GM23338 (cell line): ENCODE measurements at regions not wholly inside any gene's neighbourhood (a gene's known extent, or its start where the extent isn't known, plus 50 kb on each side); places are given as distances from the start of the nearest gene placed in this dataset.

ENCODE experiments used
- ATAC-seq: fragments of 200-7000 bp; cut with Tn5 transposase; 3 replicates; pipeline ENCODE4 v1.9.1; 2020
- DNase-seq: peaks from one replicate; pipeline ENCODE4 v3.0.0-alpha.2; 2015; ENCODE audit warnings: low spot score
- H2AFZ ChIP-seq: fragments of 200-600 bp; sonication (generic); 2 replicates; pipeline ENCODE4 v1.8.0; 2016; ENCODE audit warnings: antibody characterized with exemption, mild to moderate bottlenecking, moderate library complexity
- H3F3A ChIP-seq: fragments of 200-600 bp; sonication (generic); replicated peaks from 2 replicates; pipeline ENCODE4 v1.8.0; 2017; ENCODE audit warnings: antibody characterized with exemption, mixed run types, low read depth
- H3K27ac ChIP-seq: fragments of 200-600 bp; sonication (generic); 2 replicates; pipeline ENCODE4 v1.6.1; 2016; ENCODE audit warnings: low read depth
- H3K27me3 ChIP-seq: fragments of 200-600 bp; sonication (generic); 2 replicates; pipeline ENCODE4 v1.8.0; 2016; ENCODE audit warnings: mild to moderate bottlenecking, mixed run types, moderate library complexity; ENCODE audit not compliant: insufficient read depth
- H3K36me3 ChIP-seq: fragments of 200-600 bp; sonication (generic); 2 replicates; pipeline ENCODE4 v1.8.0; 2016; ENCODE audit warnings: mild to moderate bottlenecking; ENCODE audit not compliant: insufficient read depth
- H3K4me1 ChIP-seq: fragments of 200-600 bp; sonication (generic); 2 replicates; pipeline ENCODE4 v1.8.0; 2016; ENCODE audit warnings: mild to moderate bottlenecking, moderate library complexity; ENCODE audit not compliant: insufficient read depth
- H3K4me2 ChIP-seq: fragments of 200-600 bp; sonication (generic); 2 replicates; pipeline ENCODE4 v1.7.1; 2017; ENCODE audit warnings: mixed run types
- H3K4me3 ChIP-seq: fragments of 200-600 bp; sonication (generic); 2 replicates; pipeline ENCODE4 v1.6.1; 2016; ENCODE audit warnings: mixed run types
- H3K79me2 ChIP-seq: fragments of 200-600 bp; sonication (generic); replicated peaks from 2 replicates; pipeline ENCODE4 v1.8.0; 2017; ENCODE audit warnings: mild to moderate bottlenecking; ENCODE audit not compliant: insufficient read depth
- H3K9me2 ChIP-seq: fragments of 200-600 bp; sonication (generic); 2 replicates; pipeline ENCODE4 v1.8.0; 2017; ENCODE audit not compliant: insufficient read depth
- H4K20me1 ChIP-seq: fragments of 200-600 bp; sonication (generic); replicated peaks from 2 replicates; pipeline ENCODE4 v1.8.0; 2017; ENCODE audit warnings: mild to moderate bottlenecking; ENCODE audit not compliant: insufficient read depth
- H3K27ac Mint-ChIP-seq: 2 replicates; pipeline ENCODE4 v1.8.0; 2020; ENCODE audit warnings: inconsistent platforms, mild to moderate bottlenecking, moderate library complexity, mixed read lengths
- H3K27me3 Mint-ChIP-seq: 3 replicates; pipeline ENCODE4 v1.8.0; 2022; ENCODE audit warnings: low read depth, mild to moderate bottlenecking, moderate library complexity, mixed read lengths, inconsistent platforms; ENCODE audit not compliant: insufficient read depth, poor library complexity
- H3K36me3 Mint-ChIP-seq: 3 replicates; pipeline ENCODE4 v1.8.0; 2021; ENCODE audit warnings: low read depth, mild to moderate bottlenecking, inconsistent platforms, moderate library complexity, mixed read lengths
- H3K4me1 Mint-ChIP-seq: 3 replicates; pipeline ENCODE4 v1.8.0; 2020; ENCODE audit warnings: mild to moderate bottlenecking, inconsistent platforms, mixed read lengths
- H3K4me3 Mint-ChIP-seq: 3 replicates; pipeline ENCODE4 v1.8.0; 2021; ENCODE audit warnings: moderate library complexity, mild to moderate bottlenecking, inconsistent platforms, mixed read lengths
- H3K9me3 Mint-ChIP-seq: 3 replicates; pipeline ENCODE4 v1.8.0; 2020; ENCODE audit warnings: moderate library complexity, mild to moderate bottlenecking, inconsistent platforms, mixed read lengths
- CREB1 ChIP-seq: fragments of 250-450 bp; sonication (Bioruptor Pico); IDR thresholded peaks from 2 replicates; pipeline ENCODE4 v1.5.0; 2020; ENCODE audit warnings: low read depth, mild to moderate bottlenecking, moderate library complexity
- ETS1 ChIP-seq: IDR thresholded peaks from 2 replicates; pipeline ENCODE4 v1.6.1; 2016; ENCODE audit warnings: antibody characterized with exemption
- EZH2 ChIP-seq: fragments of 200-600 bp; sonication (generic); IDR thresholded peaks from one replicate; pipeline ENCODE4 v1.8.0; 2017; ENCODE audit warnings: antibody characterized with exemption, mild to moderate bottlenecking, low read depth; ENCODE audit not compliant: unreplicated experiment
- EZH2phosphoT487 ChIP-seq: fragments of 200-600 bp; sonication (generic); IDR thresholded peaks from one replicate; pipeline ENCODE4 v1.8.1; 2018; ENCODE audit warnings: antibody characterized with exemption; ENCODE audit not compliant: unreplicated experiment
- JUNB ChIP-seq: IDR thresholded peaks from one replicate; pipeline ENCODE4 v1.6.1; 2016; ENCODE audit warnings: antibody characterized with exemption; ENCODE audit not compliant: unreplicated experiment
- NANOG ChIP-seq: IDR thresholded peaks from 2 replicates; pipeline ENCODE4 v1.6.1; 2016; ENCODE audit warnings: antibody characterized with exemption, borderline replicate concordance
- REST ChIP-seq: IDR thresholded peaks from one replicate; pipeline ENCODE4 v1.6.1; 2018; ENCODE audit warnings: antibody characterized with exemption; ENCODE audit not compliant: unreplicated experiment
- STAT1 ChIP-seq: IDR thresholded peaks from one replicate; pipeline ENCODE4 v1.6.1; 2016; ENCODE audit warnings: antibody characterized with exemption; ENCODE audit not compliant: unreplicated experiment
- ZNF114 ChIP-seq: fragments of 250-450 bp; sonication (Bioruptor Pico); IDR thresholded peaks from 2 replicates; pipeline ENCODE4 v1.5.0; 2020; ENCODE audit warnings: mild to moderate bottlenecking, moderate library complexity
- ZNF331 ChIP-seq: fragments of 250-450 bp; sonication (Bioruptor Pico); IDR thresholded peaks from 2 replicates; pipeline ENCODE4 v1.5.0; 2020; ENCODE audit warnings: low read depth, mild to moderate bottlenecking, moderate library complexity

- Histone ChIP-seq H3K79me2 (peaks cover 83% of the 10 kb centered on the region), H3K4me3 (no peak overlapping the region), H3F3A (no peaks in the 10 kb centered on the region), H3K9me2 (no peaks in the 10 kb centered on the region), H2AFZ (no peak overlapping the region), H4K20me1 (no peaks in the 10 kb centered on the region), H3K27me3 (no peaks in the 10 kb centered on the region), H3K36me3 (no peaks in the 10 kb centered on the region), H3K4me1 (peaks cover 56% of the 10 kb centered on the region), H3K27ac (peak overlapping the region; percentile 92), H3K4me2 (peak overlapping the region; percentile 82)
- no peak for TF ChIP-seq ZNF331 (CRISPR knock-in tag)
- TF ChIP-seq EZH2 = no peak
- no peak for TF ChIP-seq NANOG
- TF ChIP-seq ETS1 = no peak
- TF ChIP-seq STAT1 = no peak
- no peak for TF ChIP-seq EZH2phosphoT487
- no peak for TF ChIP-seq REST
- TF ChIP-seq JUNB = no peak
- Mint-ChIP-seq H3K36me3 (peaks cover 39% of the 10 kb centered on the region), H3K9me3 (no peaks in the 10 kb centered on the region; the same call in 2 of the 3 replicates), H3K27me3 (peaks cover 6% of the 10 kb centered on the region), H3K27ac (no peak overlapping the region), H3K4me1 (peaks cover 49% of the 10 kb centered on the region), H3K4me3 (no peak overlapping the region)
- DNase-seq = no peak
- no peak for ATAC-seq
These were observed 96.3 kb downstream of the GEMIN8 start for GRCh38 chrX:13933352-13933751.

- DNase-seq (no peak), ATAC-seq (no peak)
- Histone ChIP-seq H2AFZ (no peak overlapping the region), H3K79me2 (peaks cover 88% of the 10 kb centered on the region), H4K20me1 (no peaks in the 10 kb centered on the region), H3K36me3 (no peaks in the 10 kb centered on the region), H3K4me1 (peaks cover 66% of the 10 kb centered on the region), H3K27ac (no peak overlapping the region), H3K4me2 (no peak overlapping the region; the same call in 1 of the 2 replicates), H3K4me3 (no peak overlapping the region), H3K27me3 (no peaks in the 10 kb centered on the region), H3F3A (no peaks in the 10 kb centered on the region), H3K9me2 (no peaks in the 10 kb centered on the region)
- Mint-ChIP-seq H3K27ac (peak overlapping the region; percentile 29; the same call in 1 of the 2 replicates), H3K4me3 (no peak overlapping the region), H3K9me3 (no peaks in the 10 kb centered on the region; the same call in 2 of the 3 replicates), H3K36me3 (peaks cover 39% of the 10 kb centered on the region), H3K27me3 (peaks cover 6% of the 10 kb centered on the region), H3K4me1 (peaks cover 55% of the 10 kb centered on the region)
- TF ChIP-seq ZNF114 (CRISPR knock-in tag) (no peak), CREB1 (CRISPR knock-in tag) (no peak), ZNF331 (CRISPR knock-in tag) (no peak), ETS1 (no peak), EZH2 (no peak)
These were observed 97.3 kb downstream of the GEMIN8 start for GRCh38 chrX:13932416-13932815.
